ENCODE measurements at regions not wholly inside any gene's neighbourhood (a gene's known extent, or its start where the extent isn't known, plus 50 kb on each side); places are given as distances from the start of the nearest gene placed in this dataset.

GRCh38 chr9:129309041-129309430, 131.0 kb upstream of the IER5L start:
- no peak for TF ChIP-seq PATZ1 (CRISPR knock-in tag; IDR thresholded peaks at IDR 0.05; ENCODE audit: borderline replicate concordance)
- no peak for TF ChIP-seq ZFP3 (CRISPR knock-in tag; IDR thresholded peaks at IDR 0.05)
- TF ChIP-seq CSRNP3 (CRISPR knock-in tag; IDR thresholded peaks at IDR 0.05), result no peak
- TF ChIP-seq ARNTL (CRISPR knock-in tag; IDR thresholded peaks at IDR 0.05; ENCODE audit: borderline replicate concordance, low read depth), result no peak
- TF ChIP-seq ZNF8 (CRISPR knock-in tag; IDR thresholded peaks at IDR 0.05), result no peak
- no peak for TF ChIP-seq ZC3H10 (CRISPR knock-in tag; IDR thresholded peaks at IDR 0.05)
- no peak for TF ChIP-seq POU6F1 (CRISPR knock-in tag; IDR thresholded peaks at IDR 0.05; ENCODE audit: borderline replicate concordance, low read depth)
- TF ChIP-seq OSR1 (CRISPR knock-in tag; IDR thresholded peaks at IDR 0.05), result no peak

Measured in SK-N-SH treated with all-trans-retinoic acid at 6 μM for 48 hours (cell line).